NB4 (cell line): ENCODE measurements at regions not wholly inside any gene's neighbourhood (a gene's known extent, or its start where the extent isn't known, plus 50 kb on each side); places are given as distances from the start of the nearest gene placed in this dataset.

Experiments
- MAX ChIP-seq: IDR thresholded peaks from 2 replicates; pipeline ENCODE4 v1.6.1; 2011; ENCODE audit warnings: low read depth, low read length
- MYC ChIP-seq: IDR thresholded peaks from 2 replicates; pipeline ENCODE4 v1.6.1; 2011; ENCODE audit warnings: low read depth, low read length
- POLR2A ChIP-seq: IDR thresholded peaks from 2 replicates; pipeline ENCODE4 v1.6.1; 2011; ENCODE audit warnings: mild to moderate bottlenecking; ENCODE audit not compliant: insufficient read length; ENCODE audit errors: extremely low read depth
- TF ChIP-seq, protein P1 (sequence below): IDR thresholded peaks from one replicate; pipeline ENCODE4 v1.5.1; 2012; ENCODE audit warnings: low read depth, low read length

DNA sequence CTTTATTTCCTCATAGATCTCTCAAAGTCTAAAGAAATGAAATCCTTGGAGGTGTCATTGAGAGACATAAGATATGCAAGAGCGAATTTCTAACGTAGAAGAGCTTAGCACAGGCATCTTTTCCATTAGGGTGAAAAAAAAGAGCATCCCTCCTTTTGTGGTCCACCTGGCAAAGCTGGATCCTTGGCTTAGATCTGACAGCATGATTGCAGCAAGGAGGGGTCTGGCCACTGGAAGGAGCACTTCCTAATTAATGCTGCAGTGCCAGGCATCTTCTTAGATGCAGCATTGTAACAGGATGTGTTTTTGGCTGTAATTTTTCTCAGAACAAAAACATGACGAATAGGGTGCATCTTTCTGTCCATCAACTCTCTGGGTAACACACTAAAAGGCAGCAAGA, 60.1 kb upstream of the TFAP2D start:
- TF ChIP-seq, protein P1, sequence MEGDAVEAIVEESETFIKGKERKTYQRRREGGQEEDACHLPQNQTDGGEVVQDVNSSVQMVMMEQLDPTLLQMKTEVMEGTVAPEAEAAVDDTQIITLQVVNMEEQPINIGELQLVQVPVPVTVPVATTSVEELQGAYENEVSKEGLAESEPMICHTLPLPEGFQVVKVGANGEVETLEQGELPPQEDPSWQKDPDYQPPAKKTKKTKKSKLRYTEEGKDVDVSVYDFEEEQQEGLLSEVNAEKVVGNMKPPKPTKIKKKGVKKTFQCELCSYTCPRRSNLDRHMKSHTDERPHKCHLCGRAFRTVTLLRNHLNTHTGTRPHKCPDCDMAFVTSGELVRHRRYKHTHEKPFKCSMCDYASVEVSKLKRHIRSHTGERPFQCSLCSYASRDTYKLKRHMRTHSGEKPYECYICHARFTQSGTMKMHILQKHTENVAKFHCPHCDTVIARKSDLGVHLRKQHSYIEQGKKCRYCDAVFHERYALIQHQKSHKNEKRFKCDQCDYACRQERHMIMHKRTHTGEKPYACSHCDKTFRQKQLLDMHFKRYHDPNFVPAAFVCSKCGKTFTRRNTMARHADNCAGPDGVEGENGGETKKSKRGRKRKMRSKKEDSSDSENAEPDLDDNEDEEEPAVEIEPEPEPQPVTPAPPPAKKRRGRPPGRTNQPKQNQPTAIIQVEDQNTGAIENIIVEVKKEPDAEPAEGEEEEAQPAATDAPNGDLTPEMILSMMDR, result no peak
- TF ChIP-seq POLR2A (no peak), MYC (no peak), MAX (no peak)
